Endodermal cell (in vitro differentiated cells): ENCODE measurements at regions not wholly inside any gene's neighbourhood (a gene's known extent, or its start where the extent isn't known, plus 50 kb on each side); places are given as distances from the start of the nearest gene placed in this dataset.
A peak's percentile ranks its signal among the peaks of the same experiment; 100 is the strongest.

Experiments
- DNase-seq: peaks from one replicate; pipeline ENCODE4 v3.0.0-alpha.2; 2017
- H3K27ac ChIP-seq: 2 replicates; pipeline ENCODE4 v1.5.1; 2013; ENCODE audit warnings: mild to moderate bottlenecking, low read depth, low read length, moderate library complexity
- H3K27me3 ChIP-seq: 2 replicates; pipeline ENCODE4 v1.6.1; 2013; ENCODE audit warnings: mild to moderate bottlenecking, low read length, moderate library complexity; ENCODE audit not compliant: insufficient read depth, control insufficient read depth, poor library complexity, severe bottlenecking
- H3K36me3 ChIP-seq: 2 replicates; pipeline ENCODE4 v1.7.0; 2013; ENCODE audit warnings: mild to moderate bottlenecking, low read length, moderate library complexity; ENCODE audit not compliant: control insufficient read depth, insufficient read depth
- H3K4me1 ChIP-seq: one replicate; pipeline ENCODE4 v1.7.0; 2013; ENCODE audit warnings: low read length; ENCODE audit not compliant: control insufficient read depth, insufficient read depth
- H3K4me3 ChIP-seq: 2 replicates; pipeline ENCODE4 v1.5.1; 2013; ENCODE audit warnings: mild to moderate bottlenecking, low read length, moderate library complexity
- H3K9ac ChIP-seq: 2 replicates; pipeline ENCODE4 v1.6.1; 2013; ENCODE audit warnings: mild to moderate bottlenecking, low read length, moderate library complexity; ENCODE audit not compliant: poor library complexity, severe bottlenecking; ENCODE audit errors: extremely low read depth
- H3K9me3 ChIP-seq: 2 replicates; pipeline ENCODE4 v1.6.1; 2013; ENCODE audit warnings: mild to moderate bottlenecking, low read length, moderate library complexity; ENCODE audit not compliant: control insufficient read depth
- H3K27ac Mint-ChIP-seq: 2 replicates; pipeline ENCODE4 v1.8.0; 2020; ENCODE audit warnings: mixed read lengths
- H3K27me3 Mint-ChIP-seq: 2 replicates; pipeline ENCODE4 v1.8.0; 2021; ENCODE audit warnings: mild to moderate bottlenecking, mixed read lengths; ENCODE audit not compliant: insufficient read depth
- H3K36me3 Mint-ChIP-seq: 2 replicates; pipeline ENCODE4 v1.8.0; 2020; ENCODE audit warnings: low read depth, mixed read lengths
- H3K4me1 Mint-ChIP-seq: 2 replicates; pipeline ENCODE4 v1.8.0; 2020; ENCODE audit warnings: mixed read lengths
- H3K4me3 Mint-ChIP-seq: 2 replicates; pipeline ENCODE4 v1.8.0; 2020; ENCODE audit warnings: mild to moderate bottlenecking, moderate library complexity, mixed read lengths
- H3K9me3 Mint-ChIP-seq: 2 replicates; pipeline ENCODE4 v1.8.0; 2020; ENCODE audit warnings: mild to moderate bottlenecking, mixed read lengths
- CTCF ChIP-seq: fragments of 200-600 bp; sonication (generic); conservative IDR thresholded peaks from 2 replicates; pipeline ENCODE4 v1.5.0; 2021; ENCODE audit warnings: antibody characterized with exemption, mild to moderate bottlenecking
- WGBS, 2 experiments: methylation state at CpG; one replicate each; pipeline versions ENCODE4 v1.1.5 to v1.1.7; 2013; ENCODE audit warnings: missing lambda C conversion rate in 2 of 2, mixed read lengths in 1 of 2; ENCODE audit not compliant: insufficient coverage in 1 of 2, insufficient read length in 1 of 2; 5-methylcytosine and 5-hydroxymethylcytosine counted together

- Histone ChIP-seq H3K4me3 (no peak overlapping the region), H3K27ac (no peak overlapping the region), H3K9ac (no peak overlapping the region), H3K9me3 (peaks cover 83% of the 10 kb centered on the region), H3K4me1 (no peaks in the 10 kb centered on the region), H3K27me3 (no peaks in the 10 kb centered on the region), H3K36me3 (no peaks in the 10 kb centered on the region)
- Mint-ChIP-seq H3K27me3 (no peaks in the 10 kb centered on the region), H3K36me3 (peaks cover 2% of the 10 kb centered on the region), H3K4me1 (no peaks in the 10 kb centered on the region), H3K4me3 (no peak overlapping the region), H3K9me3 (peaks cover 39% of the 10 kb centered on the region), H3K27ac (no peak overlapping the region)
- DNase-seq, result no peak
- TF ChIP-seq CTCF, result no peak
- 41 to 70% methylated on average over 2 to 3 of the region's 3 CpGs for WGBS, 2 experiments
These were observed 969.5 kb upstream of the ZNF722 start for GRCh38 chr7:63029207-63029522.

- Histone ChIP-seq H3K4me1 (no peaks in the 10 kb centered on the region), H3K9ac (no peak overlapping the region), H3K27ac (no peak overlapping the region), H3K9me3 (peaks cover 80% of the 10 kb centered on the region), H3K36me3 (no peaks in the 10 kb centered on the region), H3K4me3 (no peak overlapping the region), H3K27me3 (no peaks in the 10 kb centered on the region)
- Mint-ChIP-seq H3K27ac (no peak overlapping the region), H3K4me3 (no peak overlapping the region), H3K4me1 (no peaks in the 10 kb centered on the region), H3K36me3 (peaks cover 2% of the 10 kb centered on the region), H3K9me3 (peaks cover 47% of the 10 kb centered on the region), H3K27me3 (no peaks in the 10 kb centered on the region)
- no peak for DNase-seq
- no peak for TF ChIP-seq CTCF
- WGBS, 2 experiments, result 70 to 77% methylated on average over 2 to 13 of the region's 13 CpGs
These were observed 968.6 kb upstream of the ZNF722 start for GRCh38 chr7:63030061-63030460.

- no peak for TF ChIP-seq CTCF
- peaks cover 2% of the 10 kb centered on the region for H3K36me3 Mint-ChIP-seq
- Histone ChIP-seq H3K27ac (no peak overlapping the region), H3K36me3 (no peaks in the 10 kb centered on the region), H3K9me3 (peaks cover 76% of the 10 kb centered on the region), H3K4me1 (no peaks in the 10 kb centered on the region), H3K27me3 (no peaks in the 10 kb centered on the region), H3K9ac (no peak overlapping the region), H3K4me3 (peak overlapping the region; percentile 35)
- H3K9me3 Mint-ChIP-seq, result peaks cover 65% of the 10 kb centered on the region
- no peak overlapping the region for H3K4me3 Mint-ChIP-seq
- 73 to 84% methylated on average over 12 to 16 of the region's 16 CpGs for WGBS, 2 experiments
- H3K4me1 Mint-ChIP-seq, result no peaks in the 10 kb centered on the region
- no peaks in the 10 kb centered on the region for H3K27me3 Mint-ChIP-seq
- DNase-seq, result no peak
- H3K27ac Mint-ChIP-seq, result no peak overlapping the region
These were observed 966.7 kb upstream of the ZNF722 start for GRCh38 chr7:63031838-63032436.
